ENCODE measurements at regions not wholly inside any gene's neighbourhood (a gene's known extent, or its start where the extent isn't known, plus 50 kb on each side); places are given as distances from the start of the nearest gene placed in this dataset.

- TF ChIP-seq SAP30 (IDR thresholded peaks at IDR 0.05; ENCODE audit: insufficient read depth, insufficient replicate concordance, low read length): no peak
- no peak for TF ChIP-seq SRF (IDR thresholded peaks at IDR 0.05; ENCODE audit: low read depth, low read length)
- no peak for TF ChIP-seq HDAC2 (IDR thresholded peaks at IDR 0.05; ENCODE audit: borderline replicate concordance in 1 of 2, low read depth in 2 of 2, low read length in 2 of 2)
- no peak for TF ChIP-seq RBBP5 (IDR thresholded peaks at IDR 0.05; ENCODE audit: borderline replicate concordance, low read depth, low read length)
- TF ChIP-seq TBP (IDR thresholded peaks at IDR 0.05; ENCODE audit: low read depth, low read length): no peak
- no peak for TF ChIP-seq POLR2AphosphoS5 (IDR thresholded peaks at IDR 0.05; ENCODE audit: low read depth, low read length)
These were observed 313.6 kb downstream of the TBC1D32 start (continued) for GRCh38 chr6:121020656-121021055.
